ENCODE measurements at regions not wholly inside any gene's neighbourhood (a gene's known extent, or its start where the extent isn't known, plus 50 kb on each side); places are given as distances from the start of the nearest gene placed in this dataset.

DNA sequence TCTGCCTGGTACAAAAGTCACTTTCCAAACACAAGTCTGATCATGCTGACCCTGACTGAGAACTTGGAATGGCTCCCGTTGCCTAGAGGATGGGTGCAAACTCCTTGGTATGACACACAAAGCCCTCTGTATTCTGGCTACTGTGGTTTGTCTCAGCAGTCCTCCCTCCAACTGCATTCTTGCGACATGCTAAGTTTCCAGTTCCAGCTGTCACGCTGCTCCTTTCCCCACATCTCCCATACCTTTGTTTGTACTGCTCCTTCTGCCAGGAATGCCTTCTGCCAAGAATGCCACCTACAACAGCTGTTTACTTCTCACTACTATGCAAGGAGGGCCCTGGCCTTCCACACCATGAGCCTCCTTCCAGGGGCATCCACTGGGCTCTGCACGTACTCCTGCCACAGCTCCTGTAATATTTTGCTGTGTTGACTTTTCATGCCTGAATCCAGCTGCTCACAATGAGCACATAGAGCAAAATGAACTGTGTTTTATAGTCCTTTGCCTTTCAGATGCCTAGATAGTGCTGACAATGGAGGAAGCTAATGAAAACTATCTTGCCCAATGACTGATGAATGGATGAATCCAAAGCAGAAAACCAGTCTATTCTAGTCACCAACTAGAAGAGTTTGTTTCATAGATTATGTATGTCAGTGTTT is 543.7 kb downstream of the EFNB2 start:
- no peaks in the 10 kb centered on the region for H4K20me1 ChIP-seq (ENCODE audit: control insufficient read depth, extremely low read depth, insufficient read depth, low read length)
- H3K9ac ChIP-seq (ENCODE audit: insufficient read depth, low read length), result no peak overlapping the region
- H3K4me1 ChIP-seq (ENCODE audit: control insufficient read depth, extremely low read depth, insufficient read depth, low read length), result peaks cover 10% of the 10 kb centered on the region
- peak overlapping the region; percentile 7 for H2AFZ ChIP-seq (ENCODE audit: low read length)
- TF ChIP-seq EZH2 (IDR thresholded peaks at IDR 0.05; ENCODE audit: low read length, missing control alignments), result no peak
- TF ChIP-seq, protein P1, sequence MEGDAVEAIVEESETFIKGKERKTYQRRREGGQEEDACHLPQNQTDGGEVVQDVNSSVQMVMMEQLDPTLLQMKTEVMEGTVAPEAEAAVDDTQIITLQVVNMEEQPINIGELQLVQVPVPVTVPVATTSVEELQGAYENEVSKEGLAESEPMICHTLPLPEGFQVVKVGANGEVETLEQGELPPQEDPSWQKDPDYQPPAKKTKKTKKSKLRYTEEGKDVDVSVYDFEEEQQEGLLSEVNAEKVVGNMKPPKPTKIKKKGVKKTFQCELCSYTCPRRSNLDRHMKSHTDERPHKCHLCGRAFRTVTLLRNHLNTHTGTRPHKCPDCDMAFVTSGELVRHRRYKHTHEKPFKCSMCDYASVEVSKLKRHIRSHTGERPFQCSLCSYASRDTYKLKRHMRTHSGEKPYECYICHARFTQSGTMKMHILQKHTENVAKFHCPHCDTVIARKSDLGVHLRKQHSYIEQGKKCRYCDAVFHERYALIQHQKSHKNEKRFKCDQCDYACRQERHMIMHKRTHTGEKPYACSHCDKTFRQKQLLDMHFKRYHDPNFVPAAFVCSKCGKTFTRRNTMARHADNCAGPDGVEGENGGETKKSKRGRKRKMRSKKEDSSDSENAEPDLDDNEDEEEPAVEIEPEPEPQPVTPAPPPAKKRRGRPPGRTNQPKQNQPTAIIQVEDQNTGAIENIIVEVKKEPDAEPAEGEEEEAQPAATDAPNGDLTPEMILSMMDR (conservative IDR thresholded peaks at IDR 0.05 in 1 of 2, IDR thresholded peaks at IDR 0.05 in 1 of 2; ENCODE audit: low read depth in 1 of 2, low read length in 2 of 2), result no peak
- H3K27ac ChIP-seq (ENCODE audit: insufficient read depth, low read length), result no peak overlapping the region
- no peaks in the 10 kb centered on the region for H3K36me3 ChIP-seq (ENCODE audit: control insufficient read depth, insufficient read depth, low read length)
- H3K4me3 ChIP-seq (replicated peaks in 1 of 4; ENCODE audit: control extremely low read depth in 1 of 4, insufficient read depth in 1 of 4, low read depth in 3 of 4, low read length in 4 of 4), result no peak overlapping the region
- no peaks in the 10 kb centered on the region for H3K79me2 ChIP-seq (ENCODE audit: control insufficient read depth, insufficient read depth, low read length)
- no peaks in the 10 kb centered on the region for H3K9me3 ChIP-seq (ENCODE audit: control insufficient read depth, insufficient read depth, low read depth, low read length)
- DNase-seq (ENCODE audit: low read depth in 2 of 2), result peak; percentile 77 to 83
- no peak overlapping the region for H3K4me2 ChIP-seq (ENCODE audit: extremely low read depth, insufficient read depth, low read length)
- H3K27me3 ChIP-seq (ENCODE audit: control insufficient read depth, insufficient read depth, low read length), result no peaks in the 10 kb centered on the region

DNA sequence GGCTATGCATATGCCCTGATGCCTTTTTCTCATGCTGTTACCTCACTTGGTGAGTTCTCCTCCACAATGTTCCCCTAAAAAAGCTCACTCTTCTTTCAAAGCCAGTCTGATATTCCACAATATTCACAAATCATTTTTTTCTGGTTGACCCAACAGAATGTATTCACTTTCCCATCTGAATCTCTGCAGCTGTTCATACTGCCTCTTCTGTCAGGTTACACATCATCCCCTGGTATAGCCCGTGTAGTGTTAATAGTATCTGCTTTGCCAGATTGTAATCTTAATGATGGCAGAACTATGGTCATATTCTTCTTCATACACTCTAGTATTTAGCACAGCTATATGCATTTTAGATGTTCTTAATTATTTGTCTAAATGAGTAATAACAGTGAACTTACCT is 544.3 kb downstream of the EFNB2 start:
- Histone ChIP-seq H3K27me3 (ENCODE audit: control insufficient read depth, insufficient read depth, low read length) (no peaks in the 10 kb centered on the region), H3K79me2 (ENCODE audit: control insufficient read depth, insufficient read depth, low read length) (no peaks in the 10 kb centered on the region), H3K27ac (ENCODE audit: insufficient read depth, low read length) (no peak overlapping the region), H2AFZ (ENCODE audit: low read length) (no peak overlapping the region), H4K20me1 (ENCODE audit: control insufficient read depth, extremely low read depth, insufficient read depth, low read length) (no peaks in the 10 kb centered on the region), H3K4me3 (replicated peaks in 1 of 4; ENCODE audit: control extremely low read depth in 1 of 4, insufficient read depth in 1 of 4, low read depth in 3 of 4, low read length in 4 of 4) (no peak overlapping the region), H3K4me1 (ENCODE audit: control insufficient read depth, extremely low read depth, insufficient read depth, low read length) (peaks cover 10% of the 10 kb centered on the region), H3K36me3 (ENCODE audit: control insufficient read depth, insufficient read depth, low read length) (no peaks in the 10 kb centered on the region), H3K9me3 (ENCODE audit: control insufficient read depth, insufficient read depth, low read depth, low read length) (no peaks in the 10 kb centered on the region), H3K9ac (ENCODE audit: insufficient read depth, low read length) (no peak overlapping the region), H3K4me2 (ENCODE audit: extremely low read depth, insufficient read depth, low read length) (no peak overlapping the region)
- no peak for TF ChIP-seq EZH2 (IDR thresholded peaks at IDR 0.05; ENCODE audit: low read length, missing control alignments)
- TF ChIP-seq, protein P1 (conservative IDR thresholded peaks at IDR 0.05 in 1 of 2, IDR thresholded peaks at IDR 0.05 in 1 of 2; ENCODE audit: low read depth in 1 of 2, low read length in 2 of 2), result no peak
- DNase-seq (ENCODE audit: low read depth in 2 of 2), result no peak

DNA sequence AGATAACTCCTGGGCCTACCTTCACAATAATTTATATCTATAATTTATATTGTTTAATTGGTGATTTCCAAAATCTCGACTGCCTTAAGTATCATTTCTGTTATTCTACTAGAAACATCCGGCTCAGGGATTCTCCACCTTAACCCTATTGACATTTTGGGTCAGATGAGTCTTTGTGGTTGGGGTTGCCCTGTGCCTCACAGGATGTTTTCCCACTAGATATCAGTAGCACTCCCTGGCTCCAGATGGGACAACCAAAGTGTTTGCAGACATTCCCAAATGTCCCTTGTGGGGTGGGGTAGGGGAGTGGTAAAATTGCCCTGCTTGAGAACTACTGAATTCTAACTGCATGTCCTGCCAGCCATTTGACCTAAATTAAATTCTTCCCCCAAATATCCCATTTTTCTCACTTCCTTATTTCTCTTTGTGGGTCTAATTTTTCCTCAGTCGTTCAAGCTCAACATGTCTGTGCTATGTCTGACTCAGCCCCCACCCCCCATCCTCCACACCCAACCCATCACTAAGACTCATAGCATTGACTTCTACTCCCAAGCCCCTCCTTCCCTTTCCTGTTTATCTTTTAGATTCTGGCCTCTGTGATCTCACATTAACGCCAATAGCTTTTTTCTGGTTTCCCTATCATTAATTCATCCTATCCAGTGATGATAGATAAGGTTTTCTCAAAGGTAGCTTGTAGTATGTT is 545.1 kb downstream of the EFNB2 start:
- no peak overlapping the region for H3K4me3 ChIP-seq (replicated peaks in 1 of 4; ENCODE audit: control extremely low read depth in 1 of 4, insufficient read depth in 1 of 4, low read depth in 3 of 4, low read length in 4 of 4)
- no peaks in the 10 kb centered on the region for H3K36me3 ChIP-seq (ENCODE audit: control insufficient read depth, insufficient read depth, low read length)
- no peaks in the 10 kb centered on the region for H3K9me3 ChIP-seq (ENCODE audit: control insufficient read depth, insufficient read depth, low read depth, low read length)
- no peaks in the 10 kb centered on the region for H3K79me2 ChIP-seq (ENCODE audit: control insufficient read depth, insufficient read depth, low read length)
- TF ChIP-seq, protein P1 (conservative IDR thresholded peaks at IDR 0.05 in 1 of 2, IDR thresholded peaks at IDR 0.05 in 1 of 2; ENCODE audit: low read depth in 1 of 2, low read length in 2 of 2), result no peak
- no peak for TF ChIP-seq EZH2 (IDR thresholded peaks at IDR 0.05; ENCODE audit: low read length, missing control alignments)
- no peak overlapping the region for H3K9ac ChIP-seq (ENCODE audit: insufficient read depth, low read length)
- no peak overlapping the region for H2AFZ ChIP-seq (ENCODE audit: low read length)
- H3K4me2 ChIP-seq (ENCODE audit: extremely low read depth, insufficient read depth, low read length), result no peak overlapping the region
- no peak overlapping the region for H3K27ac ChIP-seq (ENCODE audit: insufficient read depth, low read length)
- peak; percentile 47 to 69 for DNase-seq (ENCODE audit: low read depth in 2 of 2)
- H4K20me1 ChIP-seq (ENCODE audit: control insufficient read depth, extremely low read depth, insufficient read depth, low read length), result no peaks in the 10 kb centered on the region
- H3K27me3 ChIP-seq (ENCODE audit: control insufficient read depth, insufficient read depth, low read length), result no peaks in the 10 kb centered on the region
- peaks cover 10% of the 10 kb centered on the region for H3K4me1 ChIP-seq (ENCODE audit: control insufficient read depth, extremely low read depth, insufficient read depth, low read length)
